SK-N-SH treated with all-trans-retinoic acid at 6 μM for 48 hours (cell line): ENCODE measurements at regions not wholly inside any gene's neighbourhood (a gene's known extent, or its start where the extent isn't known, plus 50 kb on each side); places are given as distances from the start of the nearest gene placed in this dataset.

Source experiments
- CSDC2 ChIP-seq: fragments of 250-450 bp; sonication (Bioruptor Pico); IDR thresholded peaks from 2 replicates; pipeline ENCODE4 v1.5.0; 2020; ENCODE audit warnings: mild to moderate bottlenecking, moderate library complexity
- ESRRG ChIP-seq: fragments of 250-450 bp; sonication (Bioruptor Pico); IDR thresholded peaks from 2 replicates; pipeline ENCODE4 v1.6.1; 2021; ENCODE audit warnings: mild to moderate bottlenecking
- GLIS3 ChIP-seq: fragments of 250-450 bp; sonication (Bioruptor Pico); IDR thresholded peaks from 2 replicates; pipeline ENCODE4 v1.5.0; 2020; ENCODE audit warnings: mild to moderate bottlenecking, moderate library complexity
- ISL1 ChIP-seq: fragments of 250-450 bp; sonication (Bioruptor Pico); IDR thresholded peaks from 2 replicates; pipeline ENCODE4 v2.1.2; 2022; ENCODE audit warnings: mild to moderate bottlenecking, moderate library complexity
- RARB ChIP-seq: fragments of 250-450 bp; sonication (Bioruptor Pico); IDR thresholded peaks from 2 replicates; pipeline ENCODE4 v1.8.0; 2021; ENCODE audit warnings: mild to moderate bottlenecking, moderate library complexity
- SNAI2 ChIP-seq: fragments of 250-450 bp; sonication (Bioruptor Pico); IDR thresholded peaks from 2 replicates; pipeline ENCODE4 v1.5.0; 2020; ENCODE audit warnings: mild to moderate bottlenecking, moderate library complexity
- TOX ChIP-seq: fragments of 250-450 bp; sonication (Bioruptor Pico); IDR thresholded peaks from 2 replicates; pipeline ENCODE4 v1.8.0; 2021; ENCODE audit warnings: mild to moderate bottlenecking, moderate library complexity, borderline replicate concordance
- ZC3H10 ChIP-seq: fragments of 250-450 bp; sonication (Bioruptor Pico); IDR thresholded peaks from 2 replicates; pipeline ENCODE4 v1.5.1; 2021; ENCODE audit warnings: mild to moderate bottlenecking, moderate library complexity
- ZFP3 ChIP-seq: fragments of 250-450 bp; sonication (Bioruptor Pico); IDR thresholded peaks from 2 replicates; pipeline ENCODE4 v1.5.0; 2020; ENCODE audit warnings: mild to moderate bottlenecking, moderate library complexity
- ZFP30 ChIP-seq: fragments of 450-650 bp; formaldehyde crosslinking; IDR thresholded peaks from 2 replicates; pipeline ENCODE4 v1.5.0; 2022; ENCODE audit warnings: mild to moderate bottlenecking, moderate library complexity
- ZNF70 ChIP-seq: fragments of 450-650 bp; formaldehyde crosslinking; IDR thresholded peaks from 2 replicates; pipeline ENCODE4 v1.5.0; 2020; ENCODE audit warnings: mild to moderate bottlenecking, moderate library complexity
- TF ChIP-seq, protein P1 (sequence below): fragments of 250-450 bp; sonication (Bioruptor Pico); IDR thresholded peaks from 2 replicates; pipeline ENCODE4 v1.5.1; 2020; ENCODE audit warnings: low read depth, mild to moderate bottlenecking, moderate library complexity
- TF ChIP-seq, protein P2 (sequence below): fragments of 250-450 bp; sonication (Bioruptor Pico); IDR thresholded peaks from 2 replicates; pipeline ENCODE4 v1.5.0; 2020; ENCODE audit warnings: mild to moderate bottlenecking, moderate library complexity
- TF ChIP-seq, protein P3 (sequence below): fragments of 250-450 bp; sonication (Bioruptor Pico); IDR thresholded peaks from 2 replicates; pipeline ENCODE4 v1.8.0; 2021; ENCODE audit warnings: low read depth, mild to moderate bottlenecking, moderate library complexity, borderline replicate concordance

DNA sequence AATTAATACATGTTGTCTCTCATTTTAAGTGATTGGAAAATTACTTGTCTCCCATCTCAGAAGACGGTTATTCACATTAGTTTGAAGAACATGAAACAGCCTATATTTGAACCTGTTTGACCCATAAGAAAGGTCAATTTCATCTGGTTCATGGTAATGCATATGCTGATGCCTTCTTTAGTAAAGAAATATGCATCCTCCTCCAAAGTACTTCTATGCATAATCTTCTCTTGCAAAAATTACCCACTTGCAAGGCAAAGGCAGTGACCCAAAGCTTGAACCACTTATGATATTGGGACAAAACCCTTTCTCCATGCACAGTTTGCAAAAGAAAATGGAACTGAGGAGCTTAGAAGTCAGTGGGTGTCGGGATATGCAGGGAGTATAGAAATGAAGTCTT, 65.4 kb upstream of the IRX1 start:
- TF ChIP-seq ZC3H10 (CRISPR knock-in tag) (no peak), ZFP30 (CRISPR knock-in tag) (no peak), SNAI2 (CRISPR knock-in tag) (no peak), CSDC2 (CRISPR knock-in tag) (no peak), GLIS3 (CRISPR knock-in tag) (no peak), ISL1 (CRISPR knock-in tag) (no peak), RARB (CRISPR knock-in tag) (no peak), ZFP3 (CRISPR knock-in tag) (no peak), TOX (CRISPR knock-in tag) (no peak), ESRRG (CRISPR knock-in tag) (no peak), ZNF70 (CRISPR knock-in tag) (no peak)
- TF ChIP-seq, protein P1, sequence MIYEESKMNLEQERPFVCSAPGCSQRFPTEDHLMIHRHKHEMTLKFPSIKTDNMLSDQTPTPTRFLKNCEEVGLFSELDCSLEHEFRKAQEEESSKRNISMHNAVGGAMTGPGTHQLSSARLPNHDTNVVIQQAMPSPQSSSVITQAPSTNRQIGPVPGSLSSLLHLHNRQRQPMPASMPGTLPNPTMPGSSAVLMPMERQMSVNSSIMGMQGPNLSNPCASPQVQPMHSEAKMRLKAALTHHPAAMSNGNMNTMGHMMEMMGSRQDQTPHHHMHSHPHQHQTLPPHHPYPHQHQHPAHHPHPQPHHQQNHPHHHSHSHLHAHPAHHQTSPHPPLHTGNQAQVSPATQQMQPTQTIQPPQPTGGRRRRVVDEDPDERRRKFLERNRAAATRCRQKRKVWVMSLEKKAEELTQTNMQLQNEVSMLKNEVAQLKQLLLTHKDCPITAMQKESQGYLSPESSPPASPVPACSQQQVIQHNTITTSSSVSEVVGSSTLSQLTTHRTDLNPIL: no peak
- TF ChIP-seq, protein P2, sequence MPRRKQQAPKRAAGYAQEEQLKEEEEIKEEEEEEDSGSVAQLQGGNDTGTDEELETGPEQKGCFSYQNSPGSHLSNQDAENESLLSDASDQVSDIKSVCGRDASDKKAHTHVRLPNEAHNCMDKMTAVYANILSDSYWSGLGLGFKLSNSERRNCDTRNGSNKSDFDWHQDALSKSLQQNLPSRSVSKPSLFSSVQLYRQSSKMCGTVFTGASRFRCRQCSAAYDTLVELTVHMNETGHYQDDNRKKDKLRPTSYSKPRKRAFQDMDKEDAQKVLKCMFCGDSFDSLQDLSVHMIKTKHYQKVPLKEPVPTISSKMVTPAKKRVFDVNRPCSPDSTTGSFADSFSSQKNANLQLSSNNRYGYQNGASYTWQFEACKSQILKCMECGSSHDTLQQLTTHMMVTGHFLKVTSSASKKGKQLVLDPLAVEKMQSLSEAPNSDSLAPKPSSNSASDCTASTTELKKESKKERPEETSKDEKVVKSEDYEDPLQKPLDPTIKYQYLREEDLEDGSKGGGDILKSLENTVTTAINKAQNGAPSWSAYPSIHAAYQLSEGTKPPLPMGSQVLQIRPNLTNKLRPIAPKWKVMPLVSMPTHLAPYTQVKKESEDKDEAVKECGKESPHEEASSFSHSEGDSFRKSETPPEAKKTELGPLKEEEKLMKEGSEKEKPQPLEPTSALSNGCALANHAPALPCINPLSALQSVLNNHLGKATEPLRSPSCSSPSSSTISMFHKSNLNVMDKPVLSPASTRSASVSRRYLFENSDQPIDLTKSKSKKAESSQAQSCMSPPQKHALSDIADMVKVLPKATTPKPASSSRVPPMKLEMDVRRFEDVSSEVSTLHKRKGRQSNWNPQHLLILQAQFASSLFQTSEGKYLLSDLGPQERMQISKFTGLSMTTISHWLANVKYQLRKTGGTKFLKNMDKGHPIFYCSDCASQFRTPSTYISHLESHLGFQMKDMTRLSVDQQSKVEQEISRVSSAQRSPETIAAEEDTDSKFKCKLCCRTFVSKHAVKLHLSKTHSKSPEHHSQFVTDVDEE: no peak
- TF ChIP-seq, protein P3, sequence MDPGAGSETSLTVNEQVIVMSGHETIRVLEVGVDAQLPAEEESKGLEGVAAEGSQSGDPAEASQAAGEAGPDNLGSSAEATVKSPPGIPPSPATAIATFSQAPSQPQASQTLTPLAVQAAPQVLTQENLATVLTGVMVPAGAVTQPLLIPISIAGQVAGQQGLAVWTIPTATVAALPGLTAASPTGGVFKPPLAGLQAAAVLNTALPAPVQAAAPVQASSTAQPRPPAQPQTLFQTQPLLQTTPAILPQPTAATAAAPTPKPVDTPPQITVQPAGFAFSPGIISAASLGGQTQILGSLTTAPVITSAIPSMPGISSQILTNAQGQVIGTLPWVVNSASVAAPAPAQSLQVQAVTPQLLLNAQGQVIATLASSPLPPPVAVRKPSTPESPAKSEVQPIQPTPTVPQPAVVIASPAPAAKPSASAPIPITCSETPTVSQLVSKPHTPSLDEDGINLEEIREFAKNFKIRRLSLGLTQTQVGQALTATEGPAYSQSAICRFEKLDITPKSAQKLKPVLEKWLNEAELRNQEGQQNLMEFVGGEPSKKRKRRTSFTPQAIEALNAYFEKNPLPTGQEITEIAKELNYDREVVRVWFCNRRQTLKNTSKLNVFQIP (CRISPR knock-in tag): no peak
